Fibroblast of pulmonary artery (primary cell): ENCODE measurements at regions not wholly inside any gene's neighbourhood (a gene's known extent, or its start where the extent isn't known, plus 50 kb on each side); places are given as distances from the start of the nearest gene placed in this dataset.

Experiments
- DNase-seq: peaks from one replicate; pipeline ENCODE4 v3.0.0-alpha.2; 2010; ENCODE audit warnings: low read depth
- H3K4me3 ChIP-seq: replicated peaks from 2 replicates; pipeline ENCODE4 v1.5.1; 2011; ENCODE audit warnings: low read depth, mild to moderate bottlenecking, control low read depth, low read length, moderate library complexity
- CTCF ChIP-seq: IDR thresholded peaks from 2 replicates; pipeline ENCODE4 v1.5.1; 2011; ENCODE audit warnings: mild to moderate bottlenecking, control low read depth, low read length, inconsistent platforms; ENCODE audit errors: missing control alignments

- no peak for TF ChIP-seq CTCF
- no peak overlapping the region for H3K4me3 ChIP-seq
- DNase-seq = no peak
Observed at GRCh38 chr10:118805146-118805545, 50.4 kb upstream of the CACUL1 start.

GRCh38 chr10:118807512-118808305 lies 52.9 kb upstream of the CACUL1 start:
- TF ChIP-seq CTCF = no peak
- no peak for DNase-seq
- no peak overlapping the region for H3K4me3 ChIP-seq

- DNase-seq = no peak
- no peak overlapping the region for H3K4me3 ChIP-seq
- TF ChIP-seq CTCF = no peak
Observed at GRCh38 chr10:118808601-118809356, 54.0 kb upstream of the CACUL1 start.

GRCh38 chr10:118809357-118810220 lies 54.8 kb upstream of the CACUL1 start:
- TF ChIP-seq CTCF = no peak
- no peak for DNase-seq
- no peak overlapping the region for H3K4me3 ChIP-seq

- H3K4me3 ChIP-seq = no peak overlapping the region
- no peak for TF ChIP-seq CTCF
- DNase-seq = no peak
Observed at GRCh38 chr10:118810796-118811505, 56.2 kb upstream of the CACUL1 start.

- no peak overlapping the region for H3K4me3 ChIP-seq
- TF ChIP-seq CTCF = no peak
- no peak for DNase-seq
Observed at GRCh38 chr10:118811675-118812392, 57.1 kb upstream of the CACUL1 start.
